GM19468 (cell line): ENCODE measurements at regions not wholly inside any gene's neighbourhood (a gene's known extent, or its start where the extent isn't known, plus 50 kb on each side); places are given as distances from the start of the nearest gene placed in this dataset.

Source experiments
- ATAC-seq: cut with Tn5 transposase; IDR thresholded peaks from one replicate; pipeline ENCODE4 v1.9.1; 2021; ENCODE audit warnings: mild to moderate bottlenecking, moderate library complexity, moderate number of reproducible peaks; ENCODE audit not compliant: unreplicated experiment; ENCODE audit errors: extremely low read depth

- ATAC-seq: no peak
These were observed 536.0 kb downstream of the NPHP4 start for GRCh38 chr1:5456090-5456811.

GRCh38 chr1:5455651-5456050 lies 536.6 kb downstream of the NPHP4 start:
- no peak for ATAC-seq

- ATAC-seq: no peak
These were observed 537.2 kb downstream of the NPHP4 start for GRCh38 chr1:5455056-5455455.

- ATAC-seq: no peak
These were observed 538.9 kb downstream of the NPHP4 start for GRCh38 chr1:5453347-5453746.

GRCh38 chr1:5451671-5452070 lies 540.6 kb downstream of the NPHP4 start:
- ATAC-seq: no peak

GRCh38 chr1:5448486-5448885 lies 543.7 kb downstream of the NPHP4 start:
- no peak for ATAC-seq

- no peak for ATAC-seq
These were observed 544.7 kb downstream of the NPHP4 start for GRCh38 chr1:5447503-5447960.

- no peak for ATAC-seq
These were observed 547.8 kb downstream of the NPHP4 start for GRCh38 chr1:5444396-5444795.

GRCh38 chr1:5436808-5437207 lies 555.4 kb downstream of the NPHP4 start:
- ATAC-seq: no peak

- ATAC-seq: no peak
These were observed 556.8 kb downstream of the NPHP4 start for GRCh38 chr1:5435414-5435813.

- ATAC-seq: no peak
These were observed 559.8 kb downstream of the NPHP4 start for GRCh38 chr1:5432436-5432835.

- no peak for ATAC-seq
These were observed 561.1 kb downstream of the NPHP4 start for GRCh38 chr1:5430911-5431697.

- no peak for ATAC-seq
These were observed 562.1 kb downstream of the NPHP4 start for GRCh38 chr1:5430136-5430535.

- ATAC-seq: no peak
These were observed 563.9 kb downstream of the NPHP4 start for GRCh38 chr1:5428351-5428750.

GRCh38 chr1:5427026-5427613 lies 565.1 kb downstream of the NPHP4 start:
- ATAC-seq: no peak

- no peak for ATAC-seq
These were observed 567.2 kb downstream of the NPHP4 start for GRCh38 chr1:5424802-5425703.

- ATAC-seq: no peak
These were observed 569.1 kb downstream of the NPHP4 start for GRCh38 chr1:5423109-5423508.

- ATAC-seq: no peak
These were observed 572.7 kb downstream of the NPHP4 start for GRCh38 chr1:5419501-5419900.

GRCh38 chr1:5416518-5416917 lies 575.7 kb downstream of the NPHP4 start:
- no peak for ATAC-seq

- no peak for ATAC-seq
These were observed 576.6 kb downstream of the NPHP4 start for GRCh38 chr1:5415606-5416005.
